ENCODE measurements at regions not wholly inside any gene's neighbourhood (a gene's known extent, or its start where the extent isn't known, plus 50 kb on each side); places are given as distances from the start of the nearest gene placed in this dataset.

- no peak overlapping the region for H4K91ac ChIP-seq (replicated peaks; ENCODE audit: insufficient read length, low read length)
- H3K4me2 ChIP-seq (ENCODE audit: insufficient read depth in 1 of 2, low read depth in 2 of 2, low read length in 2 of 2), result no peak overlapping the region
- TF ChIP-seq TCF12 (IDR thresholded peaks at IDR 0.05; ENCODE audit: low read depth, low read length), result no peak
- TF ChIP-seq SRF (IDR thresholded peaks at IDR 0.05; ENCODE audit: low read depth, low read length), result no peak
- TF ChIP-seq HDAC6 (IDR thresholded peaks at IDR 0.05; ENCODE audit: low read depth, low read length), result no peak
- TF ChIP-seq ZNF274 (IDR thresholded peaks at IDR 0.05; ENCODE audit: borderline replicate concordance, extremely low read depth, low read length), result no peak
- no peak for TF ChIP-seq JUND (IDR thresholded peaks at IDR 0.05; ENCODE audit: low read length)
- no peak for TF ChIP-seq SP2 (IDR thresholded peaks at IDR 0.05; ENCODE audit: low read length)
- TF ChIP-seq SP1 (IDR thresholded peaks at IDR 0.05; ENCODE audit: low read depth, low read length), result no peak
- TF ChIP-seq MAFK (IDR thresholded peaks at IDR 0.05; ENCODE audit: low read depth, low read length), result no peak
- no peak for TF ChIP-seq KDM1A (IDR thresholded peaks at IDR 0.05; ENCODE audit: borderline replicate concordance, low read length)
- no peak for TF ChIP-seq GTF2F1 (IDR thresholded peaks at IDR 0.05; ENCODE audit: borderline replicate concordance, low read depth, low read length)
- TF ChIP-seq, protein P1, sequence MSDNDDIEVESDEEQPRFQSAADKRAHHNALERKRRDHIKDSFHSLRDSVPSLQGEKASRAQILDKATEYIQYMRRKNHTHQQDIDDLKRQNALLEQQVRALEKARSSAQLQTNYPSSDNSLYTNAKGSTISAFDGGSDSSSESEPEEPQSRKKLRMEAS (IDR thresholded peaks at IDR 0.05), result no peak
- TF ChIP-seq POU5F1 (IDR thresholded peaks at IDR 0.05; ENCODE audit: low read depth, low read length), result no peak
- no peak for TF ChIP-seq HDAC2 (IDR thresholded peaks at IDR 0.05; ENCODE audit: borderline replicate concordance in 1 of 2, low read depth in 2 of 2, low read length in 2 of 2)
- no peak for TF ChIP-seq CHD2 (IDR thresholded peaks at IDR 0.05; ENCODE audit: low read length)
Measured at GRCh38 chr14:100393362-100393761, 70.2 kb downstream of the SLC25A47 start.

More at GRCh38 chr14:100393362-100393761, 70.2 kb downstream of the SLC25A47 start:
- Histone ChIP-seq H2BK120ac (replicated peaks; ENCODE audit: low read depth, low read length) (no peak overlapping the region), H2BK5ac (ENCODE audit: low read depth, low read length) (0 out of 2 replicates have a peak overlapping the region, but pooled peaks have one; percentile 13), H4K8ac (ENCODE audit: extremely low read depth, insufficient read depth, low read length) (no peak overlapping the region), H3K4me3 (ENCODE audit: extremely low read depth in 1 of 4, insufficient read depth in 2 of 4, low read depth in 3 of 4, low read length in 4 of 4) (no peak overlapping the region), H3K14ac (ENCODE audit: insufficient read length) (no peak overlapping the region), H3K4ac (replicated peaks; ENCODE audit: insufficient read length, low read depth, low read length) (no peak overlapping the region), H2BK15ac (ENCODE audit: low read length) (0 out of 2 replicates have a peak overlapping the region, but pooled peaks have one; percentile 49), H3K4me1 (replicated peaks in 1 of 4; ENCODE audit: control insufficient read depth in 3 of 4, insufficient read depth in 4 of 4, low read length in 3 of 4) (peaks cover 0 to 7% (median 2%) of the 10 kb centered on the region in 4 experiments; a peak in 4 of 7 replicates), H3K79me1 (ENCODE audit: low read depth, low read length) (peaks cover 3% of the 10 kb centered on the region), H3K23ac (ENCODE audit: insufficient read length) (no peak overlapping the region), H3K27ac (ENCODE audit: low read depth, low read length) (no peak overlapping the region), H2AFZ (ENCODE audit: low read length) (no peak overlapping the region), H2BK12ac (ENCODE audit: low read depth, low read length) (peak overlapping the region; percentile 89; the same call in 1 of the 2 replicates), H4K5ac (ENCODE audit: insufficient read length, low read depth, low read length) (no peak overlapping the region), H3K79me2 (ENCODE audit: control insufficient read depth in 1 of 2, insufficient read depth in 2 of 2, low read length in 2 of 2) (peaks cover 0 to 3% of the 10 kb centered on the region in 2 experiments; a peak in 1 of 4 replicates), H3K9me3 (ENCODE audit: insufficient read depth in 2 of 2, low read depth in 1 of 2, low read length in 1 of 2) (no peaks in the 10 kb centered on the region), H3K27me3 (replicated peaks in 1 of 4; ENCODE audit: control insufficient read depth in 3 of 4, extremely low read depth in 1 of 4, insufficient read depth in 3 of 4, low read length in 3 of 4) (no peaks in the 10 kb centered on the region), H3K9ac (replicated peaks in 1 of 4; ENCODE audit: extremely low read depth in 1 of 4, low read depth in 3 of 4, low read length in 3 of 4) (no peak overlapping the region; a peak in 1 of 7 replicates), H3K18ac (ENCODE audit: extremely low read depth, low read length) (no peak overlapping the region), H3K56ac (replicated peaks; ENCODE audit: insufficient read length, low read depth, low read length) (no peak overlapping the region), H3K23me2 (ENCODE audit: low read depth, low read length) (no peaks in the 10 kb centered on the region; the same call in 1 of the 2 replicates), H2BK20ac (ENCODE audit: low read length) (peak overlapping the region; percentile 52; the same call in 1 of the 2 replicates), H2AK5ac (ENCODE audit: low read depth, low read length) (peak overlapping the region; percentile 42; the same call in 1 of the 2 replicates), H4K20me1 (replicated peaks in 1 of 2; ENCODE audit: control insufficient read depth in 1 of 2, insufficient read depth in 2 of 2, low read length in 2 of 2) (no peaks in the 10 kb centered on the region), H3K36me3 (ENCODE audit: control insufficient read depth in 2 of 4, insufficient read depth in 4 of 4, low read length in 3 of 4) (no peaks in the 10 kb centered on the region)
- FAIRE-seq, result no peak
- WGBS, 2 experiments (ENCODE audit: extremely low coverage in 1 of 2, insufficient coverage in 1 of 2, insufficient read length in 1 of 2, insufficient replicate concordance in 2 of 2, low coverage in 1 of 2, low lambda C conversion rate in 2 of 2, missing lambda C conversion rate in 1 of 2), result 78% methylated on average over 10 of the region's 10 CpGs; no CpG with 5 or more reads in 1 of the 2 experiments
- CTCF ChIA-PET (ENCODE audit: partially characterized antibody), result interaction anchor here (0.6 to 1.5 kb wide), 3 partner anchors 8 to 24 kb away, joined by 3 to 6 read pairs (median 4); no protein-coding TSS in a partner anchor
- DNase-seq (ENCODE audit: low read depth in 1 of 2, low spot score in 2 of 2), result no peak
- POLR2A ChIA-PET (ENCODE audit: partially characterized antibody), result interaction anchor here (0.6 to 0.9 kb wide), 2 partner anchors 19 to 23 kb away, joined by 3 to 6 read pairs; a partner anchor contains a TSS

Data from H1 (cell line).